ENCODE measurements at regions not wholly inside any gene's neighbourhood (a gene's known extent, or its start where the extent isn't known, plus 50 kb on each side); places are given as distances from the start of the nearest gene placed in this dataset.

- no peak overlapping the region for H2AFZ ChIP-seq (ENCODE audit: low read length)
- peaks cover 7% of the 10 kb centered on the region; the same call in 1 of the 2 replicates for H3K9me3 ChIP-seq (ENCODE audit: insufficient read depth, low read depth, low read length)
- H3K27me3 ChIP-seq (ENCODE audit: insufficient read depth, low read length, poor library complexity, severe bottlenecking): no peaks in the 10 kb centered on the region
- no peak overlapping the region for H3K9ac ChIP-seq (ENCODE audit: low read depth, low read length, poor library complexity, severe bottlenecking)
- no peaks in the 10 kb centered on the region for H3K4me1 ChIP-seq (ENCODE audit: insufficient read depth, low read length, poor library complexity, severe bottlenecking)
- no peaks in the 10 kb centered on the region for H3K36me3 ChIP-seq (ENCODE audit: insufficient read depth, low read length)
- no peak for TF ChIP-seq CTCF (conservative IDR thresholded peaks at IDR 0.05; ENCODE audit: low read length)
- no peak for TF ChIP-seq EZH2phosphoT487 (IDR thresholded peaks at IDR 0.05; ENCODE audit: borderline replicate concordance)
- H3F3A ChIP-seq (ENCODE audit: low read depth): no peaks in the 10 kb centered on the region
- H3K79me2 ChIP-seq (ENCODE audit: insufficient read depth, low read length): no peaks in the 10 kb centered on the region
- no peak overlapping the region for H3K4me2 ChIP-seq (ENCODE audit: low read depth, low read length, poor library complexity, severe bottlenecking)
- H3K9me2 ChIP-seq (replicated peaks; ENCODE audit: low read depth, low read length): no peaks in the 10 kb centered on the region
- H3K4me3 ChIP-seq (ENCODE audit: low read length, poor library complexity, severe bottlenecking): no peak overlapping the region
- no peaks in the 10 kb centered on the region for H4K20me1 ChIP-seq (ENCODE audit: insufficient read depth, low read length, poor library complexity, severe bottlenecking)
These were observed 264.3 kb downstream of the RAP2B start for GRCh38 chr3:153426344-153426743.

- Histone ChIP-seq H3K9me3 (ENCODE audit: insufficient read depth, low read depth, low read length) (peaks cover 6% of the 10 kb centered on the region; the same call in 1 of the 2 replicates), H3K4me1 (ENCODE audit: insufficient read depth, low read length, poor library complexity, severe bottlenecking) (no peaks in the 10 kb centered on the region), H3K27me3 (ENCODE audit: insufficient read depth, low read length, poor library complexity, severe bottlenecking) (no peaks in the 10 kb centered on the region), H3K9ac (ENCODE audit: low read depth, low read length, poor library complexity, severe bottlenecking) (no peak overlapping the region), H3K79me2 (ENCODE audit: insufficient read depth, low read length) (no peaks in the 10 kb centered on the region), H4K20me1 (ENCODE audit: insufficient read depth, low read length, poor library complexity, severe bottlenecking) (no peaks in the 10 kb centered on the region), H3K36me3 (ENCODE audit: insufficient read depth, low read length) (no peaks in the 10 kb centered on the region), H3K9me2 (replicated peaks; ENCODE audit: low read depth, low read length) (no peaks in the 10 kb centered on the region), H3K4me3 (ENCODE audit: low read length, poor library complexity, severe bottlenecking) (no peak overlapping the region), H2AFZ (ENCODE audit: low read length) (no peak overlapping the region), H3K4me2 (ENCODE audit: low read depth, low read length, poor library complexity, severe bottlenecking) (no peak overlapping the region), H3F3A (ENCODE audit: low read depth) (no peaks in the 10 kb centered on the region)
- TF ChIP-seq CTCF (conservative IDR thresholded peaks at IDR 0.05; ENCODE audit: low read length) (no peak), EZH2phosphoT487 (IDR thresholded peaks at IDR 0.05; ENCODE audit: borderline replicate concordance) (no peak)
These were observed 264.8 kb downstream of the RAP2B start for GRCh38 chr3:153426803-153427202.

GRCh38 chr3:153429821-153430220 lies 267.8 kb downstream of the RAP2B start:
- H3K36me3 ChIP-seq (ENCODE audit: insufficient read depth, low read length): no peaks in the 10 kb centered on the region
- H3K27me3 ChIP-seq (ENCODE audit: insufficient read depth, low read length, poor library complexity, severe bottlenecking): no peaks in the 10 kb centered on the region
- no peaks in the 10 kb centered on the region for H3K79me2 ChIP-seq (ENCODE audit: insufficient read depth, low read length)
- no peak overlapping the region for H3K4me3 ChIP-seq (ENCODE audit: low read length, poor library complexity, severe bottlenecking)
- no peaks in the 10 kb centered on the region for H3K9me2 ChIP-seq (replicated peaks; ENCODE audit: low read depth, low read length)
- H3K4me1 ChIP-seq (ENCODE audit: insufficient read depth, low read length, poor library complexity, severe bottlenecking): no peaks in the 10 kb centered on the region
- no peak overlapping the region for H3K4me2 ChIP-seq (ENCODE audit: low read depth, low read length, poor library complexity, severe bottlenecking)
- H2AFZ ChIP-seq (ENCODE audit: low read length): no peak overlapping the region
- no peak overlapping the region for H3K9ac ChIP-seq (ENCODE audit: low read depth, low read length, poor library complexity, severe bottlenecking)
- no peaks in the 10 kb centered on the region for H4K20me1 ChIP-seq (ENCODE audit: insufficient read depth, low read length, poor library complexity, severe bottlenecking)
- no peaks in the 10 kb centered on the region for H3K9me3 ChIP-seq (ENCODE audit: insufficient read depth, low read depth, low read length)
- no peaks in the 10 kb centered on the region for H3F3A ChIP-seq (ENCODE audit: low read depth)
- TF ChIP-seq CTCF (conservative IDR thresholded peaks at IDR 0.05; ENCODE audit: low read length) (no peak), EZH2phosphoT487 (IDR thresholded peaks at IDR 0.05; ENCODE audit: borderline replicate concordance) (no peak)
